ENCODE measurements at regions not wholly inside any gene's neighbourhood (a gene's known extent, or its start where the extent isn't known, plus 50 kb on each side); places are given as distances from the start of the nearest gene placed in this dataset.

DNA sequence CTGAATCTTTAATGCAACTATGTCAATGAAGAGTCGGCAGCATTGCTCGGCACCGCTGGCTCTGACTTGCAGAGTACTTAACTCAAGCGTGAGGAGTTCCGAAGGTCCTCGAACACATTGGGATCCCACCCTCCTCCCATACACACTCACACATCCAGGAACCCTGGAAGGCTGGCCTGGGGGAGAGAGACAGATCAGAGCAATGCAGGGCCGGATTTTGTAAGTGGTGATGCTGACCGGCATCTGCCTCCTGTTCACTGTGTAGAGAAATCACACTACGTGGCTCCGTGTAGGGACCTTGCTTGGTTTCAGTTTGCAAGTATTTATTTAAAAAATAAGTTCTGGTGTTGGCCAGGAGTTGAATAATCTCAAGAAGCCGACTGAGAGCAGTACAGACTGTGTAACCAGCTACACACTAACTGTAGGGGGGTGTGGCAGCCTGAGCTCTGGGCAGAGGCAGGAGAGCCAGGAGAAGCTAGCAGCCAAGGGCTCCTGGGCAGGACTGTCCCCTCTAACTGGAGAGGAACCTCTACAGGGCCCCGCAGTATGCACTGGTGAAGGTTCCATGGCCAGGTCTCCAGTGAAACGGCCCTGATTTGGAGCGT lies 190.2 kb upstream of the TNRC6C start:
- ATAC-seq (no peak), DNase-seq (no peak), FAIRE-seq (no peak)
- no peaks in the 10 kb centered on the region for H3K36me3 ChIP-seq
- no peak overlapping the region for H3K4me3 ChIP-seq
- H3K4me1 ChIP-seq = no peaks in the 10 kb centered on the region
- H3K9me3 ChIP-seq = no peaks in the 10 kb centered on the region
- WGBS, 2 donors = 44 to 49% methylated on average over 14 of the region's 14 CpGs
- H3K27me3 ChIP-seq = no peaks in the 10 kb centered on the region
- TF ChIP-seq, protein P1, sequence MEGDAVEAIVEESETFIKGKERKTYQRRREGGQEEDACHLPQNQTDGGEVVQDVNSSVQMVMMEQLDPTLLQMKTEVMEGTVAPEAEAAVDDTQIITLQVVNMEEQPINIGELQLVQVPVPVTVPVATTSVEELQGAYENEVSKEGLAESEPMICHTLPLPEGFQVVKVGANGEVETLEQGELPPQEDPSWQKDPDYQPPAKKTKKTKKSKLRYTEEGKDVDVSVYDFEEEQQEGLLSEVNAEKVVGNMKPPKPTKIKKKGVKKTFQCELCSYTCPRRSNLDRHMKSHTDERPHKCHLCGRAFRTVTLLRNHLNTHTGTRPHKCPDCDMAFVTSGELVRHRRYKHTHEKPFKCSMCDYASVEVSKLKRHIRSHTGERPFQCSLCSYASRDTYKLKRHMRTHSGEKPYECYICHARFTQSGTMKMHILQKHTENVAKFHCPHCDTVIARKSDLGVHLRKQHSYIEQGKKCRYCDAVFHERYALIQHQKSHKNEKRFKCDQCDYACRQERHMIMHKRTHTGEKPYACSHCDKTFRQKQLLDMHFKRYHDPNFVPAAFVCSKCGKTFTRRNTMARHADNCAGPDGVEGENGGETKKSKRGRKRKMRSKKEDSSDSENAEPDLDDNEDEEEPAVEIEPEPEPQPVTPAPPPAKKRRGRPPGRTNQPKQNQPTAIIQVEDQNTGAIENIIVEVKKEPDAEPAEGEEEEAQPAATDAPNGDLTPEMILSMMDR (IDR thresholded peaks at IDR 0.05) = no peak
- no peak overlapping the region for H3K27ac ChIP-seq
- intact Hi-C loops (cut with DNase I) = no loop called here

DNA sequence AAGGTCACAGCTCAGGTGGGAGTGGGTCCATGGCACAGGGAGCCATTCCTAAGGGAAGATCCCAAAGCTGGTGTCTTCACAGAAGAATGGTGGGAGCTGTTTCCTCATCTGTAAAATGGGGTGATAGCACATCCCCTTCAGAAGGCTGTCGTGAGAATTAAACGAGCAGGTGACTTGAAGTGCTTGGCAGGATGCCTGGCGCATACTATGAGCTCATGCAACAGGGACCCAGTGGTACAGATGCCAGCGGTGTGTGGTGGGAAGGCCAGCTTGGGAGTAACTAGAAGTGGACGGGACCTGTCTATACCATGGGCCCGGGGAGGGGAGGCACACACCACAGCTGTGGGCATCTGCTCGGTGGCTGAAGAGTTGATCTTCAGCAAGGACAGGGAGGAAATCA lies 189.3 kb upstream of the TNRC6C start:
- H3K4me1 ChIP-seq = no peaks in the 10 kb centered on the region
- ATAC-seq = no peak
- no peaks in the 10 kb centered on the region for H3K36me3 ChIP-seq
- H3K27me3 ChIP-seq = no peaks in the 10 kb centered on the region
- no peaks in the 10 kb centered on the region for H3K9me3 ChIP-seq
- intact Hi-C loops (cut with DNase I) = no loop called here
- TF ChIP-seq, protein P1 (IDR thresholded peaks at IDR 0.05) = no peak
- no peak for FAIRE-seq
- WGBS, 2 donors = 51 to 62% methylated on average over 7 of the region's 7 CpGs
- no peak overlapping the region for H3K4me3 ChIP-seq
- H3K27ac ChIP-seq = no peak overlapping the region
- no peak for DNase-seq

- H3K9me3 ChIP-seq = no peaks in the 10 kb centered on the region
- ATAC-seq (no peak), FAIRE-seq (no peak), DNase-seq (no peak)
- intact Hi-C loops (cut with DNase I) = no loop called here
- H3K27me3 ChIP-seq = no peaks in the 10 kb centered on the region
- WGBS, 2 donors = 32 to 38% methylated on average over 11 of the region's 11 CpGs
- TF ChIP-seq, protein P1 (IDR thresholded peaks at IDR 0.05) = no peak
- no peaks in the 10 kb centered on the region for H3K36me3 ChIP-seq
- no peaks in the 10 kb centered on the region for H3K4me1 ChIP-seq
- H3K4me3 ChIP-seq = no peak overlapping the region
- H3K27ac ChIP-seq = no peak overlapping the region
Measured at GRCh38 chr17:77769762-77770161, 188.7 kb upstream of the TNRC6C start.

DNA sequence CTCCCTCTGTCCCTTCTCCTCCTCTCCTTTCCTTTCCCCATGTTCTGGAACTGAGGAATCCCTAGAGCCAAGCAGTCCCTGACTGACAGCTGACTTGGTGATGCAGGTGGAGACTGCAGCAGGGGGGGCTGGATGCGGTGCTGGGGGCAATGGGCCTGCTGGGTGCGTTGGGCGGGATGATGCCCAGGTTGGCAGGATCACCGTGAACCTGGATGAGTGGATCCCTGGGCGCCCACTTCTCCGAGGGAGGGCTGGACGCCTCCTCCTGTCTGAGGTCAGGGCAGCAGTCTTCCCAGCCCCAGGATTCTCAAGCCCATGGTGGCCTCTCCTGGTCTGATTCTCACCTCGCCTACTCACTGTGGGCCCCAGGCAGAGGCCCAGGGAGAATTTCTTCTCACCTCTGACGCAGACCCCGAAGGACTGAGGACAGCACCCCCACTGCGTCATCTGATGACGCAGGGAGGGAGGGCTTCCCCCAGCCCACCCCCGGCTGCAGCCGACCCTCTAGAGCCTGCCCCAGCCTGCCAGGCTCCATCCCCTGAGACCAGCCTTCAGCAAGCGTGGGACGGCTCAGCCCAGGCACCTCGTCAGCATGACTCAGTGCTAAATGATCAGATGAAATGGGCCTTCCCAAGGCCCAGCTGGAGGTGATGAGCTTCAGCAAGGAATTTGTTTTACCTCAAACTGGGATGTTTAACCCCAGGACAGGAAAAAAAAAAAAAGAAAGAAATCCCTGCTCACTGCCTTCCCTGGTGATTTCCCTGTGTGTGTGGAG lies 188.0 kb upstream of the TNRC6C start:
- peak in 1 of 4 donors; percentile 25 for ATAC-seq
- no peak for FAIRE-seq
- WGBS, 2 donors = 57 to 61% methylated on average over 17 of the region's 17 CpGs

More for the DNA sequence above, 188.0 kb upstream of the TNRC6C start:
- TF ChIP-seq, protein P1 (IDR thresholded peaks at IDR 0.05) = no peak
- H3K36me3 ChIP-seq = no peaks in the 10 kb centered on the region
- intact Hi-C loops (cut with DNase I) = no loop called here
- no peaks in the 10 kb centered on the region for H3K27me3 ChIP-seq
- H3K9me3 ChIP-seq = no peaks in the 10 kb centered on the region
- H3K27ac ChIP-seq = no peak overlapping the region
- H3K4me1 ChIP-seq = no peaks in the 10 kb centered on the region
- DNase-seq = no peak
- H3K4me3 ChIP-seq = no peak overlapping the region

All from pancreas (tissue), 10 donors.